ENCODE measurements at regions not wholly inside any gene's neighbourhood (a gene's known extent, or its start where the extent isn't known, plus 50 kb on each side); places are given as distances from the start of the nearest gene placed in this dataset.

DNA sequence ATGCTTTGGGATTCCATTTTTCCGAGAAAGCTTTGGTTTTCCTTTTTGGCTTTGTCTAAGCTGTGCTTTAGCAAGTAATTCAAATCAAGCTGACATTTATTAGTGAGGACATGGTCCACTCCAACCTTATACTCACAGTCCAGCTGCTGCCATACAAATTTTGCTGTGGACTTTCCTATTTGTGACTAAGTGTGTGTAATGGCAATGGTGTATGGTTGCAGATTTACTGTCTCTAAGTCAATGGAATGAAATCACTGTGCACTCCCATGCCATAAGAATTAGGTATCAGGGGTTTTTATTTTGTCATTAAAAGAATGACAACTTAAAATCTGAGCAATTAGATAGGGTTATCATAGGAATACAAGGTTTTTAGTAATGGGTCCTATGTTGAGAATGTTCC, 530.0 kb downstream of the CCDC171 start:
- H3K4me3 ChIP-seq (replicated peaks in 1 of 3): no peak overlapping the region
- no peak overlapping the region for H3K27ac ChIP-seq
- WGBS, 2 donors: 92 to 95% methylated on average over 1 of the region's 1 CpG
- no peaks in the 10 kb centered on the region for H3K4me1 ChIP-seq
- TF ChIP-seq, protein P1, sequence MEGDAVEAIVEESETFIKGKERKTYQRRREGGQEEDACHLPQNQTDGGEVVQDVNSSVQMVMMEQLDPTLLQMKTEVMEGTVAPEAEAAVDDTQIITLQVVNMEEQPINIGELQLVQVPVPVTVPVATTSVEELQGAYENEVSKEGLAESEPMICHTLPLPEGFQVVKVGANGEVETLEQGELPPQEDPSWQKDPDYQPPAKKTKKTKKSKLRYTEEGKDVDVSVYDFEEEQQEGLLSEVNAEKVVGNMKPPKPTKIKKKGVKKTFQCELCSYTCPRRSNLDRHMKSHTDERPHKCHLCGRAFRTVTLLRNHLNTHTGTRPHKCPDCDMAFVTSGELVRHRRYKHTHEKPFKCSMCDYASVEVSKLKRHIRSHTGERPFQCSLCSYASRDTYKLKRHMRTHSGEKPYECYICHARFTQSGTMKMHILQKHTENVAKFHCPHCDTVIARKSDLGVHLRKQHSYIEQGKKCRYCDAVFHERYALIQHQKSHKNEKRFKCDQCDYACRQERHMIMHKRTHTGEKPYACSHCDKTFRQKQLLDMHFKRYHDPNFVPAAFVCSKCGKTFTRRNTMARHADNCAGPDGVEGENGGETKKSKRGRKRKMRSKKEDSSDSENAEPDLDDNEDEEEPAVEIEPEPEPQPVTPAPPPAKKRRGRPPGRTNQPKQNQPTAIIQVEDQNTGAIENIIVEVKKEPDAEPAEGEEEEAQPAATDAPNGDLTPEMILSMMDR (IDR thresholded peaks at IDR 0.05): no peak
- no peak for TF ChIP-seq POLR2A (IDR thresholded peaks at IDR 0.05)
- H3K27me3 ChIP-seq: no peaks in the 10 kb centered on the region
- intact Hi-C loops (cut with DNase I): no loop called here
- no peaks in the 10 kb centered on the region for H3K36me3 ChIP-seq
- no peak for DNase-seq
- no peaks in the 10 kb centered on the region for H3K9me3 ChIP-seq

DNA sequence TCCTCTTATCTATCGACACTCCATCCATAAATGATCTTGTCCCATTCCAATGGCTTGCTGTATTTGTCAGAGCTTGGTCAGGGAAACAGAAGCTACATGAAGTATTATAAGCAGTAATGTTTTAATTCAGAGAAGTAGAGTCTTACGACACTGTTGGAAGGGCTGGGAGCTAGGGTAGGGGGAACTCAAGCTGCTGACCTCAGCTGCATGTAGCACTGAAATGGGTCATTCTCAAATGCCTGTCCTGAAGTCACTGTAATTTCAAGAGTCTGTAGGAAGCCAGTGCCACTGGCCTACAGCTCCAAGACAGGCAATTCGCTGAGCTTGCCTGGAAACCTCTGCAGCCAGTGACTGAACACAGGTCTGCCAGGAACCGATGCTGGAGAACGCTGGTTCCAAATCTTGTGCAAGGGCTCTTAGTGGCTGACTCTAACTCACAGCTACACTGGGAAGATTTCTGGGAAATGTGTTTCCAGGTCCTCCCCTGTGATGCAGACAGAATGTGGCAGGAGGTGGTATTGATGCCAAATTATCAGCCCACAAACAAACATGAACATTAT, 532.4 kb downstream of the CCDC171 start:
- Histone ChIP-seq H3K9me3 (no peaks in the 10 kb centered on the region), H3K4me3 (replicated peaks in 1 of 3) (no peak overlapping the region), H3K27ac (no peak overlapping the region), H3K4me1 (no peaks in the 10 kb centered on the region), H3K36me3 (no peaks in the 10 kb centered on the region), H3K27me3 (no peaks in the 10 kb centered on the region)
- no peak for DNase-seq
- TF ChIP-seq POLR2A (IDR thresholded peaks at IDR 0.05): no peak
- TF ChIP-seq, protein P1 (IDR thresholded peaks at IDR 0.05): no peak
- WGBS, 2 donors: 79 to 83% methylated on average over 5 of the region's 5 CpGs
- intact Hi-C loops (cut with DNase I): no loop called here

DNA sequence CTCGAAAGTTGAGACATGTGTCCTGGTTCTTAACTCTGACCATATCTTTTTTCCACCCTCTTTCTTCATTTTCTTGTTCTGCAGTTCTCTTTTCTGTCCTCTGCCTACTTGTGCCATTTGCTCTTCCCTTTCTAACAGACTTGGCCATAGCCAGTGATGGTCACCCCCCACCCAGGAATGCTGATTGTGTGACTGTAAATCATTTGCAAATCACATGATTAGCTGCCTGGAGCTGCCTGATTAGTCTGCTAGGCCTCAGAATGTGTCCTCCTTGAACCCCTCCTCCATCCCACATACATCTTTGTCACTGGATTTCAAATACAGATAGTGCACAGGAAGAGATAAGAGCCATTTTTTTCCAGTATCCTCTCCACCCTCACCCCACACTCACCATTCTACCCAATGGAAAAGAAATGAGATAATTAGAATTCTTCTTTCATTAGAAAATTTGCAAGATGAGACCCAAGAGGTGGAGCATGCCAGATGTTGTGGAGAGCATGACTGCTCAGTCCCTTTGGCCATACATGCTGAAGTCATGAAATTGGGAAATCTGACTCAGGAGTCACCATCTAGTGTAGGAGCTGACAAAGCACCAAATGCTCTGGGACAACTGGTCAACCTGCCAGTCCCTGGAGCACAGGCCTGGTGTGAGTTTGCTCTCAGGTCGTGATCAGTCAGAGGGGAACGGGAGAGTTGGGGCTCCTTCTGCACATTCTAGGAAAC, 538.2 kb downstream of the CCDC171 start:
- no peaks in the 10 kb centered on the region for H3K27me3 ChIP-seq
- WGBS, 2 donors: 94 to 98% methylated on average over 3 of the region's 3 CpGs
- H3K9me3 ChIP-seq: no peaks in the 10 kb centered on the region
- H3K36me3 ChIP-seq: no peaks in the 10 kb centered on the region
- TF ChIP-seq, protein P1 (IDR thresholded peaks at IDR 0.05): no peak
- no peak for TF ChIP-seq POLR2A (IDR thresholded peaks at IDR 0.05)
- no peaks in the 10 kb centered on the region for H3K4me1 ChIP-seq
- no peak overlapping the region for H3K27ac ChIP-seq
- intact Hi-C loops (cut with DNase I): no loop called here
- DNase-seq: no peak
- H3K4me3 ChIP-seq (replicated peaks in 1 of 3): no peak overlapping the region

DNA sequence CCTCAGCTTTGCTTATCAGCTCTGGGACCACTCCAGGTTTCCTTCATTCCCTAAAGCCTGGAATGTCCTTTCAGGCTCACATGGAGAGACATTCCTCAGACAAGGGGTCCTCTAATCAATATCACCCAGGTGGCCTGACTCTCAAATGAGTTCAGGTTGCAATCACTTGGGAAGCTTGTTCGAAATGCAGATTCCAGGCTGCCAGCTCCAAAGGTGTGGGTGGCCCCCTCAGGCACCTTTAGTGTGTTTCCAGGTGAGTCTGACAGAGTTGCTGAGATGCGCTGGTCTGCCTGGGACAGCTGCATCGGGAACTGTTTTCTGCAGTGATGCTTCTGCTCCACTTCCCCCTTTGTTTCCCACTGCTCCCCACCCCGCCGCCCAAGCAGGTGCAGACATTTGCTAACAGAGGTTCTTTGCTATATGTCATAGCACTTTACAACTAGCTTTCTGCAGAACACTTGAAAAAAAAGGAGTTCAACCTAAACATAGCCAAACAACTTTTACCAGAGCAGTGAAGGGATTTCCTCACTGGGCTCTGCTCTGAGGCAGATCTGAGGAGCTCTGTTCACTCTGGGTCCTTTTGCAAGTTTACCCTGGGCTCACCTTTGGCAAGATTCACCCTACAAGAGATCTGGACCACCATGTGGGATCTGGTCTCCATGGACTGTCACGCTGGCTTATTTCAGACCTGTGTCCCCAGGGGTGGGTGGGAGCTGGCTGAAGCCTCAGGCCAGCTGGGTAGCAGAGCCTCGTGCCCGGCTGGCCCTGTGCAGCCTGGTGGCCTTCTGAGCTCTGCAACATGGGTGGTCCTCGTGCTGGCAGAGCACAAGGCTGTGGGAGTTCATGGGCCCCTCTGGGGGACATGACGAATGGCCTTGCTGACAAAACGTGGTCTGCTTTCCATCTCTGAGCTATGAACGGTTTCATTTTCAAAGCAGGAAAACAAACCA, 539.6 kb downstream of the CCDC171 start:
- DNase-seq: no peak
- no peaks in the 10 kb centered on the region for H3K36me3 ChIP-seq
- 74 to 81% methylated on average over 10 to 12 of the region's 12 CpGs for WGBS, 2 donors
- intact Hi-C loops (cut with DNase I): no loop called here
- TF ChIP-seq, protein P1 (IDR thresholded peaks at IDR 0.05): no peak
- H3K27ac ChIP-seq: no peak overlapping the region
- H3K4me3 ChIP-seq (replicated peaks in 1 of 3): no peak overlapping the region
- no peaks in the 10 kb centered on the region for H3K9me3 ChIP-seq
- H3K27me3 ChIP-seq: no peaks in the 10 kb centered on the region
- H3K4me1 ChIP-seq: no peaks in the 10 kb centered on the region
